ENCODE measurements at regions not wholly inside any gene's neighbourhood (a gene's known extent, or its start where the extent isn't known, plus 50 kb on each side); places are given as distances from the start of the nearest gene placed in this dataset.

DNA sequence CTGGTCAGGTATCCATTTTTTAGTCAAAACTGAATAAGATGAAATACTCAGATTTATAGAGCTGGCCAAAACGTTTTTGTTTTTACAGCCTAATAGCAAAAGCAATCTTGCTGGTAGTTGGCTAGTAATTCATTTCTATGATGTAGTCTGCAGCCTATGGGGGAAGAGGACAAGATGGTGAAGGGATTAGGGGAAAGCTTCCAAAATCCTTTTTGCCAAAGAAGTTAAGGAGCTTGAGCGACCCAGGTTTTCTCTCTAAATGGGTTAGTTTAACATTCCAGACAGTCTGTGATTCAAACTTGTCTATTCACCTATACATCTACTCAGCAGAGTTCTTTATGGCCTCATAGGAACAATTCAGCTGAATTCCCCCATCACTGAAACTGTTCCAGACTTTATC lies 89.8 kb upstream of the SPRY1 start:
- intact Hi-C loops (cut with DNase I) = no loop called here
- no peak for ATAC-seq
- FAIRE-seq = no peak
- Histone ChIP-seq H3K4me1 (no peaks in the 10 kb centered on the region), H3K27me3 (no peaks in the 10 kb centered on the region), H3K27ac (no peak overlapping the region), H3K36me3 (no peaks in the 10 kb centered on the region), H3K9me3 (no peaks in the 10 kb centered on the region), H3K4me3 (no peak overlapping the region)
- no peak for DNase-seq
- TF ChIP-seq, protein P1, sequence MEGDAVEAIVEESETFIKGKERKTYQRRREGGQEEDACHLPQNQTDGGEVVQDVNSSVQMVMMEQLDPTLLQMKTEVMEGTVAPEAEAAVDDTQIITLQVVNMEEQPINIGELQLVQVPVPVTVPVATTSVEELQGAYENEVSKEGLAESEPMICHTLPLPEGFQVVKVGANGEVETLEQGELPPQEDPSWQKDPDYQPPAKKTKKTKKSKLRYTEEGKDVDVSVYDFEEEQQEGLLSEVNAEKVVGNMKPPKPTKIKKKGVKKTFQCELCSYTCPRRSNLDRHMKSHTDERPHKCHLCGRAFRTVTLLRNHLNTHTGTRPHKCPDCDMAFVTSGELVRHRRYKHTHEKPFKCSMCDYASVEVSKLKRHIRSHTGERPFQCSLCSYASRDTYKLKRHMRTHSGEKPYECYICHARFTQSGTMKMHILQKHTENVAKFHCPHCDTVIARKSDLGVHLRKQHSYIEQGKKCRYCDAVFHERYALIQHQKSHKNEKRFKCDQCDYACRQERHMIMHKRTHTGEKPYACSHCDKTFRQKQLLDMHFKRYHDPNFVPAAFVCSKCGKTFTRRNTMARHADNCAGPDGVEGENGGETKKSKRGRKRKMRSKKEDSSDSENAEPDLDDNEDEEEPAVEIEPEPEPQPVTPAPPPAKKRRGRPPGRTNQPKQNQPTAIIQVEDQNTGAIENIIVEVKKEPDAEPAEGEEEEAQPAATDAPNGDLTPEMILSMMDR (IDR thresholded peaks at IDR 0.05) = no peak
- 70 to 74% methylated on average over 2 of the region's 2 CpGs for WGBS, 2 donors

DNA sequence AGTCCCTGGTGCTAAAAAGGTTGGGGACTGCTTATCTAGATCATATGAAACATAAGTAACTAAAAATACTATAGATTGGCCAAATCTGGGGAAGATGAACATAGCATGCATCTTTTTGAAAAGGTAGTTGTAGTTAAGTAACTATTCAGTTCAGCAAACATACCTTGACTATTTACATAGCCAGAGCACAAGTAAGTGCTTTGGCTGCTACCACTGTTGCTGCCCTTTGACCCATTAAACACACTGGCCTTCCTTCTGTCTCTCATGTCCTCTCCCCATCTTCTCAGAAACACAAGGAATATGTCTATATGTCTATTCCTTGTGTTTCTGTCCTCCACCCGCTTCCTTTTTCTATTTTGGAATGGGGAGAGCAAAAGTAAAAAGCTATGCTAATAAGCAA lies 87.9 kb upstream of the SPRY1 start:
- Histone ChIP-seq H3K27ac (no peak overlapping the region), H3K9me3 (no peaks in the 10 kb centered on the region), H3K4me3 (no peak overlapping the region), H3K36me3 (no peaks in the 10 kb centered on the region), H3K27me3 (no peaks in the 10 kb centered on the region), H3K4me1 (no peaks in the 10 kb centered on the region)
- no peak for DNase-seq
- FAIRE-seq = no peak
- no peak for ATAC-seq
- WGBS, 2 donors = 100% methylated on average over 1 of the region's 1 CpG
- TF ChIP-seq, protein P1 (IDR thresholded peaks at IDR 0.05) = no peak
- intact Hi-C loops (cut with DNase I) = no loop called here

DNA sequence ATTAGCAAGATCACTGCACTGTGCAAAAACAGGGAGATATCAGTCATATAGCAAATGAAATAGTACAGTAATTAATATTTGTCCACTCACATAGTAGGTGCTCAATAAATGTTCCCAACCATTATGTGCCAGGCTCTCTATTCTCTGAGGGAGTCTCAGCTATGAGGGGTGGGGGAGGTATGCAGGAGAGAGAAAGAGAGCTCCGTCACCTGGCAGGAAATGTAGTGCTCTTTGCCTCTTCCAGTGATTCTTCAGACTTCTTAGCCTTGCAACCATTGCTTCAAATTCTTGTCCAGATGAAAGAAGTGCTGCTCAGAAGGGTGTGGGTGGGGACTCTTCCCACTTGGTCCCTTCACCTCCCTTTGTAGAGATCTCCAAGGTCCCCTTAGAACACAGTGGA lies 84.5 kb upstream of the SPRY1 start:
- FAIRE-seq (no peak), DNase-seq (no peak), ATAC-seq (no peak)
- H3K27ac ChIP-seq = no peak overlapping the region
- TF ChIP-seq, protein P1 (IDR thresholded peaks at IDR 0.05) = no peak
- H3K36me3 ChIP-seq = no peaks in the 10 kb centered on the region
- no peaks in the 10 kb centered on the region for H3K27me3 ChIP-seq
- no peak overlapping the region for H3K4me3 ChIP-seq
- intact Hi-C loops (cut with DNase I) = no loop called here
- H3K9me3 ChIP-seq = no peaks in the 10 kb centered on the region
- H3K4me1 ChIP-seq = no peaks in the 10 kb centered on the region
- 92 to 97% methylated on average over 1 of the region's 1 CpG for WGBS, 2 donors

DNA sequence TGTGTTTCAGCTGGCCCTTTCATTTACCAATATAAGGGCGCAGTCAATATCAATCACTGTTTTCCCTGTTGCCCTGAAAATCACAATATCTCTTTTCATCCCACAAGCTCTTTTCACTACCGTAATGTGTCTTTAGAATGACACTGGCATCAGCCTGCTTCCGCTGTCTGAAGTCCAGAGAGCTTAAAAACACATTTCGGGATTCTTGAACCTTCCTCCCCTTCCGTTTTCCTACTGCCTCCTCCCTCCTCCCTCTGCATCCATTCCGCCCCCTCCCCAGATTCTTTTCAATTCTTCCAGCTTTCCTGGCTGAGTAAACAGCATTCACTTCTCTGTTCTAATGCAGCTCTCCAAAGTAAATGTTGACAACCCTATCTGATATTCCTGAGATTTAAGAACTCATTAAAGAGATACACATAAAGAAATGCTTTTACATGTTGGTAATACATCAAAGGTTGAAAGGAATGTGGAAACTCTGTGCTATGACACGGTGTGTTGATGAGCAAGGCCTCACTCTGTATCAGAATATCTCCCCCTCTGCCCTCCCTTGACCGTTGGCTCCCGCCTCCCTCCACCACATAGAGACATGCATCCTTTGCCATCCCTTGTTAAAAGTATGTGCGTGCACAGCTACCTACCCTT lies 83.5 kb upstream of the SPRY1 start:
- Histone ChIP-seq H3K27me3 (no peaks in the 10 kb centered on the region), H3K4me3 (no peak overlapping the region), H3K9me3 (no peaks in the 10 kb centered on the region), H3K36me3 (no peaks in the 10 kb centered on the region), H3K27ac (no peak overlapping the region), H3K4me1 (no peaks in the 10 kb centered on the region)
- ATAC-seq (no peak), DNase-seq (no peak), FAIRE-seq (no peak)
- intact Hi-C loops (cut with DNase I) = no loop called here
- WGBS, 2 donors = 75 to 81% methylated on average over 10 of the region's 10 CpGs
- TF ChIP-seq, protein P1 (IDR thresholded peaks at IDR 0.05) = no peak

DNA sequence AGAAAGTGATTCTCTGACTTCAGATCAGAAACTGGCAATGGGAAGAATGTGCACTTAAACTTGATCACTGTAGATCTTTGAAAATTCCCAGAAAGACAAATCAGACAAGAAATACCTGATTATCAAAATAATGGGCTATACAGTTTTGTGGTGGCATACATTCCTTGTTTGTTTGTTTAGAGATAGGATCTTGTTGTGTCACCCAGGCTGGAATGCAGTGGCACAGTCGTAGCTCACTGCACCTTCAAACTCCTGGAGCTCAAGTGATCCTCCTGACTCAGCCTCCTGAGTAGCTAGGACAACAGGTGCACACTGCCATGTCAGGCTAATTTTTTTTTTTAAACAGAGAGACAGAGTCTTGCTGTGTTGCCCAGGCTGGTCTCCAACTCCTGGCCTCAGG lies 81.0 kb upstream of the SPRY1 start:
- no peaks in the 10 kb centered on the region for H3K36me3 ChIP-seq
- no peak overlapping the region for H3K27ac ChIP-seq
- WGBS, 2 donors = 91 to 96% methylated on average over 1 of the region's 1 CpG
- no peaks in the 10 kb centered on the region for H3K27me3 ChIP-seq
- no peak for ATAC-seq
- TF ChIP-seq, protein P1 (IDR thresholded peaks at IDR 0.05) = no peak
- no peaks in the 10 kb centered on the region for H3K4me1 ChIP-seq
- no peak overlapping the region for H3K4me3 ChIP-seq
- no peaks in the 10 kb centered on the region for H3K9me3 ChIP-seq
- no peak for FAIRE-seq
- intact Hi-C loops (cut with DNase I) = no loop called here
- no peak for DNase-seq

All from pancreas (tissue), 10 donors.